ENCODE measurements at regions not wholly inside any gene's neighbourhood (a gene's known extent, or its start where the extent isn't known, plus 50 kb on each side); places are given as distances from the start of the nearest gene placed in this dataset.

DNA sequence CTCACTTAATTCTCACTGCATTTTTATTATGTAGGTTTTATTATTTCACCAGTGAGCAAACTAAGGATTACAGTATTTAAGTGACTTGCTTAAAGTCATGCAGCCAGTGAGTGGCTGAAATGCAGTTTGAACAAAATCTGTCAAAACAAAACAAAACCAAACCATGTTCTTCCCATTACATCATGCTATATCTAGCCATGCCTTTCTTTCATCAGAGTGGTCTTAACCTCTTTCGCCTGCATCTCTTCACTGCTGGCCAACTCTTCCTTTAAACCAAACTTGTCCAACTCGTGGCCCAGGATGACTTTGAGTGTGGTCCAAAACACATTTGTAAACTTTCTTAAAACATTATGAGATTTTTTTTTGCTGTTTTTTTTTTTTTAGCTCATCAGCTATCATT lies 223.2 kb downstream of the PCDH7 start:
- TF ChIP-seq POLR2AphosphoS5 (IDR thresholded peaks at IDR 0.05; ENCODE audit: low read depth, low read length) (no peak), RXRA (IDR thresholded peaks at IDR 0.05; ENCODE audit: insufficient read depth, low read depth, low read length) (no peak)
- TF ChIP-seq, protein P1, sequence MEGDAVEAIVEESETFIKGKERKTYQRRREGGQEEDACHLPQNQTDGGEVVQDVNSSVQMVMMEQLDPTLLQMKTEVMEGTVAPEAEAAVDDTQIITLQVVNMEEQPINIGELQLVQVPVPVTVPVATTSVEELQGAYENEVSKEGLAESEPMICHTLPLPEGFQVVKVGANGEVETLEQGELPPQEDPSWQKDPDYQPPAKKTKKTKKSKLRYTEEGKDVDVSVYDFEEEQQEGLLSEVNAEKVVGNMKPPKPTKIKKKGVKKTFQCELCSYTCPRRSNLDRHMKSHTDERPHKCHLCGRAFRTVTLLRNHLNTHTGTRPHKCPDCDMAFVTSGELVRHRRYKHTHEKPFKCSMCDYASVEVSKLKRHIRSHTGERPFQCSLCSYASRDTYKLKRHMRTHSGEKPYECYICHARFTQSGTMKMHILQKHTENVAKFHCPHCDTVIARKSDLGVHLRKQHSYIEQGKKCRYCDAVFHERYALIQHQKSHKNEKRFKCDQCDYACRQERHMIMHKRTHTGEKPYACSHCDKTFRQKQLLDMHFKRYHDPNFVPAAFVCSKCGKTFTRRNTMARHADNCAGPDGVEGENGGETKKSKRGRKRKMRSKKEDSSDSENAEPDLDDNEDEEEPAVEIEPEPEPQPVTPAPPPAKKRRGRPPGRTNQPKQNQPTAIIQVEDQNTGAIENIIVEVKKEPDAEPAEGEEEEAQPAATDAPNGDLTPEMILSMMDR (IDR thresholded peaks at IDR 0.05; ENCODE audit: control extremely low read depth in 1 of 3, insufficient read depth in 1 of 3, low read depth in 1 of 3, low read length in 3 of 3): no peak
